Activated T-cell treated with anti-CD3 and anti-CD28 coated beads, Interleukin-2, amount 50 U/mL, for 72 hours (primary cell): ENCODE measurements at regions not wholly inside any gene's neighbourhood (a gene's known extent, or its start where the extent isn't known, plus 50 kb on each side); places are given as distances from the start of the nearest gene placed in this dataset.
"Not testable (repeated sequence)": the region's sequence is repeated elsewhere in the genome, so short reads cannot be mapped to it uniquely, and the experiment has no call there.

Experiments used
- ATAC-seq, 2 donors: fragments of 150-1000 bp; cut with Tn5 transposase; replicated peaks in 1 of 2; 2 replicates each; pipeline ENCODE4 v1.10.0; 2021; ENCODE audit warnings: moderate library complexity in 2 of 2, mild to moderate bottlenecking in 1 of 2
- DNase-seq, 2 donors: peaks; one replicate each; pipeline ENCODE4 v3.0.0; 2021 to 2022; ENCODE audit warnings: mixed read lengths in 1 of 2
- H3K27ac Mint-ChIP-seq: one replicate; pipeline ENCODE4 v1.8.0; 2022; ENCODE audit warnings: mild to moderate bottlenecking, moderate library complexity, mixed read lengths
- H3K27me3 Mint-ChIP-seq: one replicate; pipeline ENCODE4 v1.8.0; 2022; ENCODE audit warnings: low read depth, mixed read lengths
- H3K36me3 Mint-ChIP-seq, 2 donors: one replicate each; pipeline ENCODE4 v1.8.0; 2022; ENCODE audit warnings: mixed read lengths in 2 of 2, mild to moderate bottlenecking in 1 of 2; ENCODE audit not compliant: insufficient read depth in 2 of 2
- H3K4me1 Mint-ChIP-seq: one replicate; pipeline ENCODE4 v1.8.0; 2022; ENCODE audit warnings: low read depth, mixed read lengths
- H3K4me3 Mint-ChIP-seq, 2 donors: one replicate each; pipeline ENCODE4 v1.8.0; 2022; ENCODE audit warnings: mild to moderate bottlenecking in 2 of 2, mixed read lengths in 2 of 2, moderate library complexity in 2 of 2
- H3K9me3 Mint-ChIP-seq, 2 donors: one replicate each; pipeline ENCODE4 v1.8.0; 2022; ENCODE audit warnings: mixed read lengths in 2 of 2

- ATAC-seq (no peak), DNase-seq (no peak)
- H3K9me3 Mint-ChIP-seq, result peaks cover 3 to 5% of the 10 kb centered on the region in 2 donors
- no peaks in the 10 kb centered on the region for H3K36me3 Mint-ChIP-seq
- H3K4me3 Mint-ChIP-seq, result no peak overlapping the region
- no peaks in the 10 kb centered on the region for H3K4me1 Mint-ChIP-seq
- H3K27ac Mint-ChIP-seq, result no peak overlapping the region
- H3K27me3 Mint-ChIP-seq, result peaks cover 30% of the 10 kb centered on the region
Measured at GRCh38 chr7:23913016-23913415, 203.0 kb downstream of the STK31 start.

GRCh38 chr7:23915236-23915635 lies 205.2 kb downstream of the STK31 start:
- H3K27ac Mint-ChIP-seq, result no peak overlapping the region
- H3K36me3 Mint-ChIP-seq, result no peaks in the 10 kb centered on the region
- H3K4me3 Mint-ChIP-seq, result no peak overlapping the region
- no peak for ATAC-seq
- peaks cover 26% of the 10 kb centered on the region for H3K27me3 Mint-ChIP-seq
- peaks cover 3 to 5% of the 10 kb centered on the region in 2 donors for H3K9me3 Mint-ChIP-seq
- DNase-seq, result no peak
- no peaks in the 10 kb centered on the region for H3K4me1 Mint-ChIP-seq

GRCh38 chr7:23918286-23918685 lies 208.3 kb downstream of the STK31 start:
- H3K27me3 Mint-ChIP-seq, result peaks cover 26% of the 10 kb centered on the region
- H3K4me1 Mint-ChIP-seq, result no peaks in the 10 kb centered on the region
- no peak overlapping the region for H3K4me3 Mint-ChIP-seq
- no peaks in the 10 kb centered on the region for H3K9me3 Mint-ChIP-seq
- DNase-seq (no peak), ATAC-seq (no peak)
- no peak overlapping the region for H3K27ac Mint-ChIP-seq
- no peaks in the 10 kb centered on the region for H3K36me3 Mint-ChIP-seq

- Mint-ChIP-seq H3K4me1 (no peaks in the 10 kb centered on the region), H3K27ac (no peak overlapping the region)
- no peak for ATAC-seq
Measured at GRCh38 chr7:23918856-23919255, 208.8 kb downstream of the STK31 start.

GRCh38 chr7:23925088-23925487 lies 215.1 kb downstream of the STK31 start:
- DNase-seq (no peak), ATAC-seq (no peak)
- Mint-ChIP-seq H3K9me3 (no peaks in the 10 kb centered on the region), H3K4me1 (no peaks in the 10 kb centered on the region), H3K27me3 (peaks cover 15% of the 10 kb centered on the region), H3K4me3 (no peak overlapping the region), H3K36me3 (no peaks in the 10 kb centered on the region), H3K27ac (no peak overlapping the region)

More at GRCh38 chr7:23918856-23919255, 208.8 kb downstream of the STK31 start:
- DNase-seq, result no peak
- Mint-ChIP-seq H3K9me3 (no peaks in the 10 kb centered on the region), H3K27me3 (peaks cover 26% of the 10 kb centered on the region), H3K4me3 (no peak overlapping the region), H3K36me3 (no peaks in the 10 kb centered on the region)

- Mint-ChIP-seq H3K4me1 (no peaks in the 10 kb centered on the region), H3K4me3 (no peak overlapping the region), H3K27ac (no peak overlapping the region), H3K36me3 (no peaks in the 10 kb centered on the region), H3K9me3 (no peaks in the 10 kb centered on the region), H3K27me3 (peaks cover 20% of the 10 kb centered on the region)
- DNase-seq (no peak), ATAC-seq (no peak)
Measured at GRCh38 chr7:23927709-23928417, 217.8 kb downstream of the STK31 start.

- no peak overlapping the region for H3K4me3 Mint-ChIP-seq
- no peaks in the 10 kb centered on the region for H3K9me3 Mint-ChIP-seq
- no peak for ATAC-seq
- H3K27ac Mint-ChIP-seq, result no peak overlapping the region
- DNase-seq, result no peak
- H3K4me1 Mint-ChIP-seq, result no peaks in the 10 kb centered on the region
- peaks cover 20% of the 10 kb centered on the region for H3K27me3 Mint-ChIP-seq
- no peaks in the 10 kb centered on the region for H3K36me3 Mint-ChIP-seq
Measured at GRCh38 chr7:23928418-23928775, 218.4 kb downstream of the STK31 start.

- Mint-ChIP-seq H3K27me3 (peaks cover 14% of the 10 kb centered on the region), H3K27ac (no peak overlapping the region), H3K9me3 (no peaks in the 10 kb centered on the region), H3K4me3 (no peak overlapping the region), H3K36me3 (no peaks in the 10 kb centered on the region), H3K4me1 (no peaks in the 10 kb centered on the region)
- DNase-seq, result no peak
- no peak for ATAC-seq
Measured at GRCh38 chr7:23930312-23930711, 220.3 kb downstream of the STK31 start.

- DNase-seq, result no peak
- H3K4me3 Mint-ChIP-seq, result no peak overlapping the region
- no peaks in the 10 kb centered on the region for H3K4me1 Mint-ChIP-seq
- no peaks in the 10 kb centered on the region for H3K9me3 Mint-ChIP-seq
- no peak for ATAC-seq
- no peaks in the 10 kb centered on the region for H3K36me3 Mint-ChIP-seq
- no peak overlapping the region for H3K27ac Mint-ChIP-seq
- peaks cover 23% of the 10 kb centered on the region for H3K27me3 Mint-ChIP-seq
Measured at GRCh38 chr7:23931633-23932032, 221.6 kb downstream of the STK31 start.

GRCh38 chr7:23938215-23938614 lies 228.2 kb downstream of the STK31 start:
- H3K27ac Mint-ChIP-seq, result no peak overlapping the region
- H3K9me3 Mint-ChIP-seq, result no peaks in the 10 kb centered on the region
- no peak overlapping the region for H3K4me3 Mint-ChIP-seq
- DNase-seq, result no peak
- H3K4me1 Mint-ChIP-seq, result no peaks in the 10 kb centered on the region
- no peaks in the 10 kb centered on the region for H3K36me3 Mint-ChIP-seq
- no peak for ATAC-seq
- peaks cover 20% of the 10 kb centered on the region for H3K27me3 Mint-ChIP-seq

GRCh38 chr7:23938937-23939552 lies 229.0 kb downstream of the STK31 start:
- Mint-ChIP-seq H3K27me3 (peaks cover 20% of the 10 kb centered on the region), H3K27ac (no peak overlapping the region), H3K9me3 (no peaks in the 10 kb centered on the region), H3K4me1 (no peaks in the 10 kb centered on the region), H3K36me3 (no peaks in the 10 kb centered on the region), H3K4me3 (no peak overlapping the region)
- peak in 1 of 2 donors; percentile 6 for DNase-seq
- no peak for ATAC-seq

- not testable (repeated sequence) for H3K4me1 Mint-ChIP-seq, ATAC-seq, H3K36me3 Mint-ChIP-seq, H3K9me3 Mint-ChIP-seq, H3K27ac Mint-ChIP-seq, DNase-seq, H3K4me3 Mint-ChIP-seq
- peaks cover 20% of the 10 kb centered on the region for H3K27me3 Mint-ChIP-seq
Measured at GRCh38 chr7:23939747-23940146, 229.7 kb downstream of the STK31 start.

GRCh38 chr7:23941551-23941950 lies 231.5 kb downstream of the STK31 start:
- peaks cover 1 to 3% of the 10 kb centered on the region in 2 donors for H3K36me3 Mint-ChIP-seq
- no peaks in the 10 kb centered on the region for H3K4me1 Mint-ChIP-seq
- ATAC-seq (no peak), DNase-seq (no peak)
- H3K27me3 Mint-ChIP-seq, result peaks cover 22% of the 10 kb centered on the region
- no peak overlapping the region for H3K27ac Mint-ChIP-seq
- no peak overlapping the region for H3K4me3 Mint-ChIP-seq
- peaks cover 2 to 4% of the 10 kb centered on the region in 2 donors for H3K9me3 Mint-ChIP-seq

GRCh38 chr7:23942032-23942431 lies 232.0 kb downstream of the STK31 start:
- DNase-seq, result no peak
- peaks cover 5 to 7% of the 10 kb centered on the region in 2 donors for H3K9me3 Mint-ChIP-seq

More at GRCh38 chr7:23942032-23942431, 232.0 kb downstream of the STK31 start:
- H3K36me3 Mint-ChIP-seq, result peaks cover 1 to 7% of the 10 kb centered on the region in 2 donors
- peaks cover 24% of the 10 kb centered on the region for H3K27me3 Mint-ChIP-seq
- H3K27ac Mint-ChIP-seq, result no peak overlapping the region
- no peak overlapping the region for H3K4me3 Mint-ChIP-seq
- no peaks in the 10 kb centered on the region for H3K4me1 Mint-ChIP-seq
- ATAC-seq, result no peak
